Stimulated activated memory B cell treated with anti-CD40 and anti-IgM and Interleukin-4, amounts not matched to agents 10 μg/mL and 1 μg/mL and 100 μg/mL, for 72 hours (primary cell): ENCODE measurements at regions not wholly inside any gene's neighbourhood (a gene's known extent, or its start where the extent isn't known, plus 50 kb on each side); places are given as distances from the start of the nearest gene placed in this dataset.

Experiments used
- ATAC-seq: fragments of 150-1000 bp; cut with Tn5 transposase; 2 replicates; pipeline ENCODE4 v1.10.0; 2021
- H3K27ac Mint-ChIP-seq: one replicate; pipeline ENCODE4 v1.8.0; 2022; ENCODE audit warnings: mild to moderate bottlenecking, mixed read lengths
- H3K27me3 Mint-ChIP-seq: one replicate; pipeline ENCODE4 v1.8.0; 2022; ENCODE audit warnings: mixed read lengths
- H3K36me3 Mint-ChIP-seq: one replicate; pipeline ENCODE4 v1.8.0; 2022; ENCODE audit warnings: mixed read lengths
- H3K4me1 Mint-ChIP-seq: one replicate; pipeline ENCODE4 v1.8.0; 2022; ENCODE audit warnings: mixed read lengths
- H3K4me3 Mint-ChIP-seq: one replicate; pipeline ENCODE4 v1.8.0; 2022; ENCODE audit warnings: mild to moderate bottlenecking, moderate library complexity, mixed read lengths
- H3K9me3 Mint-ChIP-seq: one replicate; pipeline ENCODE4 v1.8.0; 2022; ENCODE audit warnings: mixed read lengths

GRCh38 chr7:47196737-47197136 lies 385.2 kb downstream of the TNS3 start:
- ATAC-seq = no peak

GRCh38 chr7:47196106-47196645 lies 385.7 kb downstream of the TNS3 start:
- no peak overlapping the region for H3K27ac Mint-ChIP-seq

More at GRCh38 chr7:47196737-47197136, 385.2 kb downstream of the TNS3 start:
- Mint-ChIP-seq H3K27ac (no peak overlapping the region), H3K4me1 (no peaks in the 10 kb centered on the region), H3K36me3 (no peaks in the 10 kb centered on the region), H3K9me3 (no peaks in the 10 kb centered on the region), H3K4me3 (no peak overlapping the region), H3K27me3 (peaks cover 24% of the 10 kb centered on the region)

GRCh38 chr7:47195641-47196040 lies 386.3 kb downstream of the TNS3 start:
- H3K4me1 Mint-ChIP-seq = no peaks in the 10 kb centered on the region
- no peaks in the 10 kb centered on the region for H3K36me3 Mint-ChIP-seq
- H3K9me3 Mint-ChIP-seq = no peaks in the 10 kb centered on the region
- H3K27me3 Mint-ChIP-seq = peaks cover 16% of the 10 kb centered on the region
- H3K27ac Mint-ChIP-seq = no peak overlapping the region
- H3K4me3 Mint-ChIP-seq = no peak overlapping the region
- ATAC-seq = no peak

More at GRCh38 chr7:47196106-47196645, 385.7 kb downstream of the TNS3 start:
- Mint-ChIP-seq H3K4me1 (no peaks in the 10 kb centered on the region), H3K9me3 (no peaks in the 10 kb centered on the region), H3K4me3 (no peak overlapping the region), H3K36me3 (no peaks in the 10 kb centered on the region), H3K27me3 (peaks cover 19% of the 10 kb centered on the region)
- ATAC-seq = no peak

DNA sequence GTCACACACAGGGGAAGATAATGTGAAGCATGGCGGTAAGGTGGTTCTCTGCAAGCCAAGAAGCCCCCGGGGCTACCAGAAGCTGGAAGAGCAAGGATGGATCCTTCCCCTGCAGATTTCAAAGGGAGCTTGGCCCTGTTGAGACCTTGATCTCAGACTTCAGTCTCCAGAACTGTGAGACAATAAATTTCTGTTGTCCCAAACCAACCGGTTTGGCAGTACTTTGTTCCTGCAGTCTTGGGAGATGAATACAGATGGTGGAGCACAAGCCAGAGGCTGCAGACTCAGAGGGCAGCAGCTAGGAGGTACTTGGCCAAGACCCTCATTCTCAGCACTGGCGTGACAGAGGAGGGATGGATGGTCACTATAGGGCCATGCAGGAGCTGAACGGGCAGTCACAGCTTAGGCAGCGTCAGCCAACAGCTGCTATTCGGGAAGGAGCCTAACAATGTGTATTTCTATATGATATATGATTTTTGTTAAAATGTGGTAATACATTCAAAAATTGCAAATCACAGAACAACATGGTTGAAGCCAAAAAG lies 387.3 kb downstream of the TNS3 start:
- ATAC-seq = no peak

GRCh38 chr7:47192978-47193377 lies 388.9 kb downstream of the TNS3 start:
- Mint-ChIP-seq H3K27me3 (peaks cover 21% of the 10 kb centered on the region), H3K36me3 (no peaks in the 10 kb centered on the region), H3K27ac (no peak overlapping the region), H3K4me3 (no peak overlapping the region), H3K9me3 (no peaks in the 10 kb centered on the region), H3K4me1 (no peaks in the 10 kb centered on the region)
- no peak for ATAC-seq

More for the DNA sequence above, 387.3 kb downstream of the TNS3 start:
- Mint-ChIP-seq H3K36me3 (no peaks in the 10 kb centered on the region), H3K27ac (no peak overlapping the region), H3K27me3 (peaks cover 21% of the 10 kb centered on the region), H3K9me3 (no peaks in the 10 kb centered on the region), H3K4me3 (no peak overlapping the region), H3K4me1 (no peaks in the 10 kb centered on the region)

DNA sequence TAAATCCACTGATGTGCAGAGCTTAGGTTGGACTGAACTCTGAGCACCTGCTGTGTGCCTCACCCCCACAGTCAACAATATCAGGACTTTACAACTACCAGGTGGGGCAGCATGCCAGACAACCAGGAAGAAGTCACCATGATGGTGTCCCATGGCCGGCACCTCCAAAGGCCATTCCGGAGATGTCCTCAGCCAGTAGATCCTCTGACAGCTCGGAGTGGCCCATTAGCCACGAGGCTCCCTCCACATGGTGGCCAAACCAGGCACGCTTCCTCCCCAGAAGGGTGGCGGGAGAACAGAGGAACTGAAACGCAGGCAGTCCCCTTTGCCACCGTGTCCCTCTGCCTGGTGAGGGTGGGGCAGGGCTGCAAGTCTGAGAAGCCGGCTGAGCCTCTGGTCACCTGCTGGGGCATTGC lies 390.0 kb downstream of the TNS3 start:
- no peaks in the 10 kb centered on the region for H3K9me3 Mint-ChIP-seq
- peaks cover 2% of the 10 kb centered on the region for H3K4me1 Mint-ChIP-seq
- no peaks in the 10 kb centered on the region for H3K36me3 Mint-ChIP-seq
- peak; percentile 61 for ATAC-seq
- H3K4me3 Mint-ChIP-seq = no peak overlapping the region
- H3K27ac Mint-ChIP-seq = no peak overlapping the region
- H3K27me3 Mint-ChIP-seq = peaks cover 21% of the 10 kb centered on the region

- Mint-ChIP-seq H3K27ac (no peak overlapping the region), H3K36me3 (no peaks in the 10 kb centered on the region), H3K9me3 (no peaks in the 10 kb centered on the region), H3K4me1 (peaks cover 8% of the 10 kb centered on the region), H3K4me3 (no peak overlapping the region), H3K27me3 (peaks cover 21% of the 10 kb centered on the region)
- ATAC-seq = no peak
These were observed 390.6 kb downstream of the TNS3 start for GRCh38 chr7:47191316-47191715.

DNA sequence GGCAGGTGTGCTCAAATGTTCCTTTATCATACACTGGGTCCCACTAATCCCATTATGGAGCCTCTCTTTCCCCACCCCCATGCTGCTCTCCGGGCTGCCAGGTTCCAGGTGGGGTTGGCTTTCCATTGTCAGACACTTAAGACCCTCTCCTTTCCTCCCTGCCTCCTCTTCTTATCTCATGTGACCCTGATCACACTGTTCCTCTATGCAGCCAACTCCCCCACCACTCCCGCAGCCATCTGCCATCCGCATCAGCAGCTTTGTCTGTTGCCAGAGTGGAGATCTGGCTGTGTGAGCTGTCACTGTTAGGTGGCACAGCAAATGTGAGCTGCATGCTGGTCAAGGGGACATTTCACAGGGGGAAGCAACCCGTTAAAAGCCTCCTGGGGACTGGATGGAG lies 391.4 kb downstream of the TNS3 start:
- Mint-ChIP-seq H3K4me3 (no peak overlapping the region), H3K36me3 (no peaks in the 10 kb centered on the region), H3K27me3 (peaks cover 21% of the 10 kb centered on the region), H3K9me3 (no peaks in the 10 kb centered on the region), H3K4me1 (peaks cover 11% of the 10 kb centered on the region), H3K27ac (no peak overlapping the region)
- no peak for ATAC-seq

DNA sequence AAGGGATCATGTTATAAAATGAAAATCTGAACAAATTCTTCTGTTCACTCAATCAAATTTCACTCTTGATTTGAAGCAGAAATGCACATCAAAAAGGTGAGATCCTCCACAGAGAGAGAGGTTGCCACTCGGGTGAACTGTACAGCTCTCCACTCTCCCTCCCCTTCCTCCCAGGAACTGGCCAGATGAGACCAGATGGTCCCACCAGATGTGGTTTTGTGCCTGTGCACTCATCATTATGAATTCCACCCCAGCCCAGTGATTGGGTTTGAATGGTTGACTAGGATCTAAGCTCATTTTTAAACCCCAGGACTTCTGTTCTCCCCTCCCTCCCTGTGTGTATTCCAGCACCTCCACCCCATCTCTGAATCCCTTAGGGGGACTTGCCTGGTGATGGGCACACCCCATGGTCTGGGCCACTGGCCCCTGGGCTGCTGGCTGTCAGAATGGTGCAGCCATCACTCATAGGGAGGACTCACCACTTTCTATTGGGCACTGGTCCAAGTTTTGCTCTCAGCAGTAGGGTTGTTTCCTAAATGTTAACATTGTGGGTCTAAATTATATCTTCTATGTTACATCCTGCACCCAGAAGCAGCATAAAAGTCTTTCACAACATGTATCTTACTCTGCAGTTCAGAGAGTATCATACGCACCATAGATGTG lies 393.1 kb downstream of the TNS3 start:
- Mint-ChIP-seq H3K27ac (no peak overlapping the region), H3K4me3 (no peak overlapping the region)

DNA sequence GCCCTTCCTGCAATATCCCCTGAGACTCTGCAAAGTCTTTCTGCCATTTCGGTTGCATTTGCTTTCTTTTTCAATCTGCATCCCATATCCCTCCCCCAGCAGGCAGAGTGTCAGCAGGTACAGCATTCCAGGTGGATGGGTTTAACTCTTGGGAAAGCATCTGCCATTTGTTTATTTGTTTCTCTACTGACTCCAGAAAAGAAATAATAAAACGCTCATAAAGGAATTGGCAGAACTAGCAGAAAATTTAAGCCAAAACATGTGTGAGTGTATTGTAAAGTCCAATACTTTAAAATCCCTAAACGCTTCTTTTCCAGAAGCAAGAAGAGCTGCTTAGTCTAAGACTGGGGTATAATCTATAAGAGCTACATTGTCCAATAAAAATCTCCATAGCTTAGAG lies 393.8 kb downstream of the TNS3 start:
- Mint-ChIP-seq H3K4me1 (peaks cover 11% of the 10 kb centered on the region), H3K27me3 (peaks cover 13% of the 10 kb centered on the region), H3K4me3 (no peak overlapping the region), H3K36me3 (no peaks in the 10 kb centered on the region), H3K9me3 (no peaks in the 10 kb centered on the region), H3K27ac (no peak overlapping the region)
- no peak for ATAC-seq

More for the DNA sequence above, 393.1 kb downstream of the TNS3 start:
- Mint-ChIP-seq H3K9me3 (no peaks in the 10 kb centered on the region), H3K36me3 (no peaks in the 10 kb centered on the region), H3K4me1 (peaks cover 11% of the 10 kb centered on the region), H3K27me3 (peaks cover 13% of the 10 kb centered on the region)
- no peak for ATAC-seq

DNA sequence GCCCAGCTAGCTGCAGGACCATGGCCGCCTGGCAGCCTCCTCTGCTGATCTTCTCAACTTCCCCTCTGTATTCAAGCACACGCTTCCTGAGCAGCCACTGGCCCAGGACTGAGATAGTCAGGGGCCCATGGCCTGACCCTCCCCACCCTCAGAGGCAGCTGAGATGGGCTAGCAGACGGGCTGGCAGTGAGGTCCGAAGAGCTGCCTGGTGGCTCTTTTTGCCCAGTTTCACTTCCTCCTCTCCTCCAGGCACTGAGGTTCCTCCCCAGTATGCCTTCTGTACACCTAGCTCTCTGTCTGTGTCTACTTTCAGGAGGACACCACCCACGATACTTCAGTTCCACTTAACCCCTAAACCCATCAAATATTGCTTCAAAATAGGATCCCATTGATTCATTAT lies 395.6 kb downstream of the TNS3 start:
- Mint-ChIP-seq H3K36me3 (no peaks in the 10 kb centered on the region), H3K27ac (no peak overlapping the region), H3K4me3 (no peak overlapping the region), H3K4me1 (peaks cover 11% of the 10 kb centered on the region), H3K27me3 (peaks cover 13% of the 10 kb centered on the region), H3K9me3 (no peaks in the 10 kb centered on the region)
- peak; percentile 82 for ATAC-seq

GRCh38 chr7:47185839-47186238 lies 396.1 kb downstream of the TNS3 start:
- H3K9me3 Mint-ChIP-seq = no peaks in the 10 kb centered on the region
- peaks cover 12% of the 10 kb centered on the region for H3K27me3 Mint-ChIP-seq
- no peak overlapping the region for H3K27ac Mint-ChIP-seq
- no peaks in the 10 kb centered on the region for H3K36me3 Mint-ChIP-seq
- no peak for ATAC-seq
- peaks cover 11% of the 10 kb centered on the region for H3K4me1 Mint-ChIP-seq
- no peak overlapping the region for H3K4me3 Mint-ChIP-seq

GRCh38 chr7:47185170-47185569 lies 396.7 kb downstream of the TNS3 start:
- Mint-ChIP-seq H3K27me3 (peaks cover 6% of the 10 kb centered on the region), H3K36me3 (no peaks in the 10 kb centered on the region), H3K27ac (no peak overlapping the region), H3K4me3 (no peak overlapping the region), H3K9me3 (no peaks in the 10 kb centered on the region), H3K4me1 (peaks cover 11% of the 10 kb centered on the region)
- no peak for ATAC-seq

DNA sequence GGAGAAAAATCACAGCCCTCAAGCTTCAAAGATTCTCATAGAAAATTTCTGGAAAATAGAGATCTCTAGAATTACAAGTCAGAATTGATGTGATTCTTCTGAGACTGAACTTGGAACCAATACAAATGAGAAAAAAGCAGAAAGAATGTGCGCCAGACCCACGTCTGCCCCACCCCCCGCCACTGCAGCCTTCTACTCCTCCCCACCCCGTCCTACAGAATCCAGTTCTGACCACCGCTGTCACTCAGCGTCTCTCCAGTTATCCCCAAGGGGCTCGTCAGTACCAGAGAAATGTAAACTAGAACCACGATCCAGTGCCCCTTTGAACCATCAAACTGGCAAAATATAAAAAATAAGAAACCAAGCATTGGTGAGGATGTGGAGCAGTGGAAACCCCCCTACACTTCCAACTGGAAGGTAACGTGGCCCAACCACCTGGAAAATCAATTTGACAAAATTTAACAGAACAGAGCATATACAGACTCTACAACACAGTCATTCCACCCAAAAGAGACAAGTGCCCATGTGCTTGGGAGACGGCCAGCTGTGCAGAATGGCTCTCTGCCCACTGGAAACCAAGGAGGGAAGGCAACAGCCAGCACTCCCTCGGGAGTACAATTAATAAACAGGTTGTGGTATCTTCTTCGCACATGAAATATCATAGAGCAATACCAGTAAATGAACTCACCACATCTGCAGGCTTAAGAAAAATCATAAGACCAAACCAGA lies 397.9 kb downstream of the TNS3 start:
- Mint-ChIP-seq H3K27me3 (no peaks in the 10 kb centered on the region), H3K36me3 (no peaks in the 10 kb centered on the region)
- no peak for ATAC-seq

GRCh38 chr7:47181746-47182361 lies 400.1 kb downstream of the TNS3 start:
- no peak for ATAC-seq
- no peak overlapping the region for H3K4me3 Mint-ChIP-seq
- H3K9me3 Mint-ChIP-seq = no peaks in the 10 kb centered on the region
- H3K27ac Mint-ChIP-seq = no peak overlapping the region
- H3K36me3 Mint-ChIP-seq = no peaks in the 10 kb centered on the region
- H3K4me1 Mint-ChIP-seq = peaks cover 9% of the 10 kb centered on the region
- no peaks in the 10 kb centered on the region for H3K27me3 Mint-ChIP-seq

More for the DNA sequence above, 397.9 kb downstream of the TNS3 start:
- Mint-ChIP-seq H3K9me3 (no peaks in the 10 kb centered on the region), H3K27ac (no peak overlapping the region), H3K4me3 (no peak overlapping the region), H3K4me1 (peaks cover 11% of the 10 kb centered on the region)
